Natural killer cell treated with Interleukin-12 subunit alpha and Interleukin-12 subunit beta and Interleukin-15 and Interleukin-18, amount 100 ng/mL, for 72 hours (primary cell): ENCODE measurements at regions not wholly inside any gene's neighbourhood (a gene's known extent, or its start where the extent isn't known, plus 50 kb on each side); places are given as distances from the start of the nearest gene placed in this dataset.
A peak's percentile ranks its signal among the peaks of the same experiment; 100 is the strongest.

Experiments used
- ATAC-seq, 2 donors: fragments of 150-1000 bp; cut with Tn5 transposase in 1 of 2; sonication (Bioruptor Pico), chemical (Tn5 transposase) in 1 of 2; 2 replicates each; pipeline ENCODE4 v1.10.0; 2021
- DNase-seq: peaks from one replicate; pipeline ENCODE4 v3.0.0; 2022; ENCODE audit warnings: low spot score
- H3K27ac Mint-ChIP-seq, 2 donors: 1 replicate in 1 of 2; 2 replicates in 1 of 2; pipeline ENCODE4 v1.8.0; 2022; ENCODE audit warnings: mixed read lengths in 2 of 2, mild to moderate bottlenecking in 1 of 2, moderate library complexity in 1 of 2
- H3K27me3 Mint-ChIP-seq, 2 donors: 1 replicate in 1 of 2; 2 replicates in 1 of 2; pipeline ENCODE4 v1.8.0; 2022; ENCODE audit warnings: mixed read lengths in 2 of 2
- H3K36me3 Mint-ChIP-seq: one replicate; pipeline ENCODE4 v1.8.0; 2022; ENCODE audit warnings: mixed read lengths
- H3K4me1 Mint-ChIP-seq, 2 donors: 1 replicate in 1 of 2; 2 replicates in 1 of 2; pipeline ENCODE4 v1.8.0; 2022; ENCODE audit warnings: low read depth in 2 of 2, mixed read lengths in 2 of 2, mild to moderate bottlenecking in 1 of 2
- H3K4me3 Mint-ChIP-seq: one replicate; pipeline ENCODE4 v1.8.0; 2022; ENCODE audit warnings: mixed read lengths
- H3K9me3 Mint-ChIP-seq: 2 replicates; pipeline ENCODE4 v1.8.0; 2022; ENCODE audit warnings: mixed read lengths

- ATAC-seq (no peak), DNase-seq (no peak)
- H3K9me3 Mint-ChIP-seq: no peaks in the 10 kb centered on the region
- H3K27ac Mint-ChIP-seq: peak overlapping the region in 1 of 2 donors; percentile 55
- no peaks in the 10 kb centered on the region for H3K36me3 Mint-ChIP-seq
- peaks cover 0 to 4% of the 10 kb centered on the region in 2 donors for H3K27me3 Mint-ChIP-seq
- no peak overlapping the region for H3K4me3 Mint-ChIP-seq
- H3K4me1 Mint-ChIP-seq: peaks cover 13 to 14% of the 10 kb centered on the region in 2 donors
These were observed 845.9 kb upstream of the ID2 start for GRCh38 chr2:7835693-7836680.

- Mint-ChIP-seq H3K4me1 (peaks cover 17 to 18% of the 10 kb centered on the region in 2 donors), H3K36me3 (no peaks in the 10 kb centered on the region), H3K4me3 (no peak overlapping the region), H3K9me3 (no peaks in the 10 kb centered on the region), H3K27me3 (peaks cover 0 to 4% of the 10 kb centered on the region in 2 donors), H3K27ac (no peak overlapping the region)
- no peak for ATAC-seq
- no peak for DNase-seq
These were observed 844.6 kb upstream of the ID2 start for GRCh38 chr2:7837237-7837760.

- no peak for DNase-seq
- Mint-ChIP-seq H3K4me1 (peaks cover 17 to 18% of the 10 kb centered on the region in 2 donors), H3K27me3 (peaks cover 0 to 4% of the 10 kb centered on the region in 2 donors), H3K9me3 (no peaks in the 10 kb centered on the region), H3K36me3 (no peaks in the 10 kb centered on the region), H3K27ac (peak overlapping the region in 1 of 2 donors; percentile 22), H3K4me3 (no peak overlapping the region)
- ATAC-seq: no peak
These were observed 843.2 kb upstream of the ID2 start for GRCh38 chr2:7838669-7839068.

GRCh38 chr2:7840651-7841380, 841.0 kb upstream of the ID2 start:
- Mint-ChIP-seq H3K4me3 (no peak overlapping the region), H3K27me3 (peaks cover 0 to 4% of the 10 kb centered on the region in 2 donors), H3K36me3 (no peaks in the 10 kb centered on the region), H3K4me1 (peaks cover 9% of the 10 kb centered on the region in 2 donors), H3K9me3 (no peaks in the 10 kb centered on the region), H3K27ac (peak overlapping the region in 1 of 2 donors; percentile 75)
- DNase-seq: no peak
- no peak for ATAC-seq

GRCh38 chr2:7841751-7842150, 840.1 kb upstream of the ID2 start:
- H3K27me3 Mint-ChIP-seq: peaks cover 0 to 4% of the 10 kb centered on the region in 2 donors
- DNase-seq (no peak), ATAC-seq (peak; percentile 57 to 64)
- no peak overlapping the region for H3K4me3 Mint-ChIP-seq
- no peaks in the 10 kb centered on the region for H3K36me3 Mint-ChIP-seq
- peak overlapping the region in 1 of 2 donors; percentile 75 for H3K27ac Mint-ChIP-seq
- H3K9me3 Mint-ChIP-seq: no peaks in the 10 kb centered on the region
- H3K4me1 Mint-ChIP-seq: peaks cover 2 to 7% of the 10 kb centered on the region in 2 donors

- no peak for ATAC-seq
- Mint-ChIP-seq H3K4me1 (peaks cover 16 to 20% of the 10 kb centered on the region in 2 donors), H3K36me3 (no peaks in the 10 kb centered on the region), H3K27me3 (peaks cover 0 to 7% of the 10 kb centered on the region in 2 donors), H3K27ac (no peak overlapping the region), H3K4me3 (no peak overlapping the region), H3K9me3 (no peaks in the 10 kb centered on the region)
- DNase-seq: no peak
These were observed 837.4 kb upstream of the ID2 start for GRCh38 chr2:7844414-7844965.

- H3K4me3 Mint-ChIP-seq: no peak overlapping the region
- no peaks in the 10 kb centered on the region for H3K9me3 Mint-ChIP-seq
- H3K27ac Mint-ChIP-seq: no peak overlapping the region
- peaks cover 16 to 20% of the 10 kb centered on the region in 2 donors for H3K4me1 Mint-ChIP-seq
- ATAC-seq (no peak), DNase-seq (no peak)
- no peaks in the 10 kb centered on the region for H3K36me3 Mint-ChIP-seq
- peaks cover 0 to 7% of the 10 kb centered on the region in 2 donors for H3K27me3 Mint-ChIP-seq
These were observed 836.5 kb upstream of the ID2 start for GRCh38 chr2:7845332-7845731.

GRCh38 chr2:7846607-7847006, 835.2 kb upstream of the ID2 start:
- Mint-ChIP-seq H3K4me1 (peaks cover 12 to 16% of the 10 kb centered on the region in 2 donors), H3K36me3 (no peaks in the 10 kb centered on the region), H3K27me3 (peaks cover 0 to 7% of the 10 kb centered on the region in 2 donors), H3K27ac (peak overlapping the region in 1 of 2 donors; percentile 76), H3K4me3 (no peak overlapping the region), H3K9me3 (no peaks in the 10 kb centered on the region)
- ATAC-seq (no peak), DNase-seq (no peak)

GRCh38 chr2:7847321-7847720, 834.5 kb upstream of the ID2 start:
- DNase-seq: no peak
- peak overlapping the region; percentile 64 to 76 for H3K27ac Mint-ChIP-seq
- peaks cover 0 to 7% of the 10 kb centered on the region in 2 donors for H3K27me3 Mint-ChIP-seq
- ATAC-seq: no peak
- H3K36me3 Mint-ChIP-seq: no peaks in the 10 kb centered on the region
- H3K4me3 Mint-ChIP-seq: peak overlapping the region; percentile 62
- no peaks in the 10 kb centered on the region for H3K9me3 Mint-ChIP-seq
- peaks cover 12 to 14% of the 10 kb centered on the region in 2 donors for H3K4me1 Mint-ChIP-seq

GRCh38 chr2:7849027-7849426, 832.8 kb upstream of the ID2 start:
- H3K36me3 Mint-ChIP-seq: no peaks in the 10 kb centered on the region

GRCh38 chr2:7849531-7849930, 832.3 kb upstream of the ID2 start:
- no peak for ATAC-seq
- Mint-ChIP-seq H3K27me3 (peaks cover 0 to 7% of the 10 kb centered on the region in 2 donors), H3K36me3 (no peaks in the 10 kb centered on the region), H3K4me3 (no peak overlapping the region), H3K9me3 (no peaks in the 10 kb centered on the region), H3K27ac (no peak overlapping the region), H3K4me1 (peaks cover 12 to 14% of the 10 kb centered on the region in 2 donors)
- no peak for DNase-seq

More at GRCh38 chr2:7849027-7849426, 832.8 kb upstream of the ID2 start:
- peaks cover 12 to 14% of the 10 kb centered on the region in 2 donors for H3K4me1 Mint-ChIP-seq
- H3K27ac Mint-ChIP-seq: peak overlapping the region in 1 of 2 donors; percentile 76
- peaks cover 0 to 7% of the 10 kb centered on the region in 2 donors for H3K27me3 Mint-ChIP-seq
- ATAC-seq (no peak), DNase-seq (no peak)
- no peaks in the 10 kb centered on the region for H3K9me3 Mint-ChIP-seq
- no peak overlapping the region for H3K4me3 Mint-ChIP-seq

GRCh38 chr2:7852546-7852945, 829.3 kb upstream of the ID2 start:
- Mint-ChIP-seq H3K27me3 (peaks cover 0 to 2% of the 10 kb centered on the region in 2 donors), H3K36me3 (no peaks in the 10 kb centered on the region), H3K9me3 (no peaks in the 10 kb centered on the region), H3K27ac (no peak overlapping the region), H3K4me1 (peaks cover 11 to 12% of the 10 kb centered on the region in 2 donors), H3K4me3 (no peak overlapping the region)
- DNase-seq: no peak
- no peak for ATAC-seq

- H3K27me3 Mint-ChIP-seq: no peaks in the 10 kb centered on the region
- no peak overlapping the region for H3K4me3 Mint-ChIP-seq
- DNase-seq (no peak), ATAC-seq (no peak)
- H3K27ac Mint-ChIP-seq: peak overlapping the region in 1 of 2 donors; percentile 5
- H3K9me3 Mint-ChIP-seq: no peaks in the 10 kb centered on the region
- peaks cover 0 to 3% of the 10 kb centered on the region in 2 donors for H3K4me1 Mint-ChIP-seq
- H3K36me3 Mint-ChIP-seq: no peaks in the 10 kb centered on the region
These were observed 824.0 kb upstream of the ID2 start for GRCh38 chr2:7857904-7858303.
